Gastrocnemius medialis (tissue), 4 donors: ENCODE measurements at regions not wholly inside any gene's neighbourhood (a gene's known extent, or its start where the extent isn't known, plus 50 kb on each side); places are given as distances from the start of the nearest gene placed in this dataset.

Source experiments
- POLR2A ChIP-seq, 2 donors: fragments of 450-650 bp; IDR thresholded peaks; one replicate each; pipeline ENCODE4 v1.6.1; 2017; ENCODE audit warnings: antibody characterized with exemption in 2 of 2, mild to moderate bottlenecking in 2 of 2, moderate library complexity in 2 of 2
- TF ChIP-seq, protein P1 (sequence below), 5 experiments: fragments of 450-650 bp in 3 of 5; fragments of 200-600 bp in 2 of 5; sonication (generic) in 2 of 5; IDR thresholded peaks in 4 of 5; conservative IDR thresholded peaks in 1 of 5; 1 replicate in 4 of 5; 2 replicates in 1 of 5; pipeline ENCODE4 v1.5.1; 2016 to 2019; ENCODE audit warnings: antibody characterized with exemption in 5 of 5, mild to moderate bottlenecking in 3 of 5, moderate library complexity in 3 of 5

DNA sequence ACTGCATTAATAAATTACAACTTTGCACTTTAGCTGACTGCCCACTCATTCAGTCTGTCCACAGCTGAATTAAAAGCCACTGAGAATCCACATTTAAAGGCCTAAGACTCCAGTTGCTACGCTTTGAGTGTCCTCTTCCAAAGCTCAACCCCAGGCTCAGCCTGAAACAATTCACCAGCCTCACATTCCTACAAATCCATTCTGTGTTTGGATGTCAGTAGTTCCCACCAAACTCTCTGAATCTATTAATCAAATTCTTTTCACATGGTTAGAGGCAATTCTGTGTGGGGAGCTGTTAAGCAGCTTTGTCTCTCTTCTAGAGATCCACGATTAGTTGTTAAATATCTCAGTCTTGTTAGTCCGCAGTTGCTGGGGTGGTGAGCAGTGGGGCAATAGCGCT, 116.8 kb upstream of the UBE2E2 start:
- no peak for TF ChIP-seq POLR2A (IDR thresholded peaks at IDR 0.05)
- TF ChIP-seq, protein P1, sequence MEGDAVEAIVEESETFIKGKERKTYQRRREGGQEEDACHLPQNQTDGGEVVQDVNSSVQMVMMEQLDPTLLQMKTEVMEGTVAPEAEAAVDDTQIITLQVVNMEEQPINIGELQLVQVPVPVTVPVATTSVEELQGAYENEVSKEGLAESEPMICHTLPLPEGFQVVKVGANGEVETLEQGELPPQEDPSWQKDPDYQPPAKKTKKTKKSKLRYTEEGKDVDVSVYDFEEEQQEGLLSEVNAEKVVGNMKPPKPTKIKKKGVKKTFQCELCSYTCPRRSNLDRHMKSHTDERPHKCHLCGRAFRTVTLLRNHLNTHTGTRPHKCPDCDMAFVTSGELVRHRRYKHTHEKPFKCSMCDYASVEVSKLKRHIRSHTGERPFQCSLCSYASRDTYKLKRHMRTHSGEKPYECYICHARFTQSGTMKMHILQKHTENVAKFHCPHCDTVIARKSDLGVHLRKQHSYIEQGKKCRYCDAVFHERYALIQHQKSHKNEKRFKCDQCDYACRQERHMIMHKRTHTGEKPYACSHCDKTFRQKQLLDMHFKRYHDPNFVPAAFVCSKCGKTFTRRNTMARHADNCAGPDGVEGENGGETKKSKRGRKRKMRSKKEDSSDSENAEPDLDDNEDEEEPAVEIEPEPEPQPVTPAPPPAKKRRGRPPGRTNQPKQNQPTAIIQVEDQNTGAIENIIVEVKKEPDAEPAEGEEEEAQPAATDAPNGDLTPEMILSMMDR (IDR thresholded peaks at IDR 0.05 in 4 of 5, conservative IDR thresholded peaks at IDR 0.05 in 1 of 5) = no peak
